HG03095 (cell line): ENCODE measurements at regions not wholly inside any gene's neighbourhood (a gene's known extent, or its start where the extent isn't known, plus 50 kb on each side); places are given as distances from the start of the nearest gene placed in this dataset.

ENCODE experiments used
- ATAC-seq: cut with Tn5 transposase; IDR thresholded peaks from one replicate; pipeline ENCODE4 v1.9.1; 2021; ENCODE audit warnings: moderate library complexity; ENCODE audit not compliant: unreplicated experiment

DNA sequence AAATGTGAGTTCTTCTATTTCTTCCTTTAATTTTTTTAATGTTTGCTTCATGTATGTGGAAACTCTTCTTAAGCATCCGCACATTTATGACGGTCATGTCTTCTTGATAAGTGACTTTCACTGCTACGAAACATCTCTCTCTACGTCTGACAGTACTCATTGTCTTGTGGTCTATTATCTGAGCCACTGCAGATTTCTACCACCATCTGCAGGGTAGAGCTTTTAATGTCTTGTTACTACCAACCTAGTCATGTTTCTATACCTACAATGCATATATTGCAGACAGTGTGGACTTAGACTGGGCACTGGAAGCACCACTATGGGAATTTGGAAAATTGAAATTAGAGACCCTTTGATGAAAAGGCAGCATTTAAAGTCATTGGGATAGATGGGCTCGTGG is 75.4 kb upstream of the ARHGEF7 start:
- ATAC-seq: no peak

DNA sequence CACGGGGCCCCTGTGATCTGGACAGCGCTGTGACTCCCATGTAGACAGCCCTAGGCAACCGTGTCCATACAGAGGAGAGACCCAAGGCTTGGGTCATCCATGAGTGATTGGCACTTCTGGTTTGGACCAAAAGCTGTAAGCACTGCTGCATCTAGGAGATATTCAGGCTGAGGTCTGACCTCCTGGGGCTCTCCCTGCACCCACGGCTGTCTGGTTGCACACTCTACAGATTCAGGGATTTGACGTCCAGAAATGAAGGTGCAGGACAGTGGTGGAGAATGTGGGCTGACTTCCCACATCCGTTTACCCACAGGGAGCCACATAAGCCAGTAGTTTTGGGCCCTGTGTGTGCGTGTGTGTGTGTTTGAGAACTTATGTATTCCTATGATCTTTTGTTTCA is 76.2 kb upstream of the ARHGEF7 start:
- ATAC-seq: no peak

DNA sequence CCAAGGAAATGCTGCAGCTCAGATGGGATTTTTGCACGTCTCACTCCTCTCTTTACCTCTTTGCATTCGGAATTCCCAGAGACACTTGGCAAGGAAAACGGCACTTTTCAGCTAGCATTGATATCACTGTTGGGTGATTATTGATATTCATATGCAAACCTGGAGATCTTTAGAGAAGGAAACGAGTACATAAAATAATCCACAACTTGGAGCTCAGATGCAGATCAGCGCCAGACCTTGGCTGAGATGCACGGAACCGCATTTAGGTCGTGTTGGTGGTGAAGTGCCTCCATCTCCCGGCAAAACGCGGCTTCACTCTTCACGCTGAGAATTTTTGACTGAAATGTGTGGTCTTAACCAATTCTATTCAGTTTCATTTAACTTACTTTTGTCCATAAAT is 77.2 kb upstream of the ARHGEF7 start:
- no peak for ATAC-seq

DNA sequence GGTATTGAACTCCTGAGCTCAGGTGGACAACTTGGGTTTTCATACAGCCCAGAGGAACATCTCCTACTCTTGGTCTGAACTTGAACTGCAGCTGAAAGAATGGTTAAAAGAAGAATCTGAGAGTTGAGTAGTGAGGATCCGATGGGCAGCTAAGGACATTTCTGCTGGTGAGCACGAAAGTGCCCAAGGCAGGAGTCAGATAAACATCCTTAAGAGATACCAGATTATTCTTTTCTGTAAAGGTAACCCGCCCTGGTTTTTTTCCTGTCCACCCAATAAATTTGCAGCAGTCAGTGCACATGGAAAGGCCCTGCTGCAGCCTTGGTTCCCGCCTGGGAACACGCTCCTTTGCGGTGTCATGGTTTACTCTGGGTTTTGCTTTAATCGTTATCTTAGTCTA is 78.4 kb upstream of the ARHGEF7 start:
- no peak for ATAC-seq

DNA sequence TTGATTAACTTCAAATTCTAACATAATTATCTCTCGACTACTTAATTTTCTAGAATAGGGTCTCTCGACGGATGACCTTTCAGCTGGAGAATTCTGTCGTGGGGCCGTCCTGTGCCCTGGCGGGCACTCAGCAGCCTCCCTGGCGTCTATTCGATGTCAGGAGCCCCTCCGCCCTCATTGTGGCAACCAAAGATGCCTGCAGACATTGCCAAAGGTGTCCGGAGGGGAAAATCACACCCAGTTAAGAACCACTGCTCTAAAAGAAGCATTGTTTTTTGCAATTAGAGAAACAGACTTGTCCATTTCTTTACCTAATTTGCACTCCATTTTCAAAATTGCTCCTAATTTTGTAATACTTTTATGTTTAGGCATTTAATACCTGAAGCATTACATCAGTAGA is 79.2 kb upstream of the ARHGEF7 start:
- no peak for ATAC-seq

DNA sequence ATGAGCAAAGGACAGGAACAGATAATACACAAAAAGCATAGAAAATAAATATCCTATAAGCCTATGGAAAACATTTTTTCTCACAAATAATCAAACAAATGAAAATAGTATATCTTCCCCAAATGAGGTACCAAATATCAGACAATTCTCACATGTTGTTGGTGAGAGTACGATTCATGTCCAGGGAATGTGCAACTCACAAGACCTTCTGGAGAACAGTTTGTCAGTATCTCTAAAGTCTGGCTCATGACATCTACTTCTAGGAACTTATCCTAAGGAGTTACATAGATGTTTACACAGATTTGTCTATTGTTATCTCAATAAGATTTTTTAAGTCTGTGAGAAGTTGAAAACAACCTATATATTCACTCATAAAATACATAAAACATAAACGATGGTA is 80.3 kb upstream of the ARHGEF7 start:
- no peak for ATAC-seq

DNA sequence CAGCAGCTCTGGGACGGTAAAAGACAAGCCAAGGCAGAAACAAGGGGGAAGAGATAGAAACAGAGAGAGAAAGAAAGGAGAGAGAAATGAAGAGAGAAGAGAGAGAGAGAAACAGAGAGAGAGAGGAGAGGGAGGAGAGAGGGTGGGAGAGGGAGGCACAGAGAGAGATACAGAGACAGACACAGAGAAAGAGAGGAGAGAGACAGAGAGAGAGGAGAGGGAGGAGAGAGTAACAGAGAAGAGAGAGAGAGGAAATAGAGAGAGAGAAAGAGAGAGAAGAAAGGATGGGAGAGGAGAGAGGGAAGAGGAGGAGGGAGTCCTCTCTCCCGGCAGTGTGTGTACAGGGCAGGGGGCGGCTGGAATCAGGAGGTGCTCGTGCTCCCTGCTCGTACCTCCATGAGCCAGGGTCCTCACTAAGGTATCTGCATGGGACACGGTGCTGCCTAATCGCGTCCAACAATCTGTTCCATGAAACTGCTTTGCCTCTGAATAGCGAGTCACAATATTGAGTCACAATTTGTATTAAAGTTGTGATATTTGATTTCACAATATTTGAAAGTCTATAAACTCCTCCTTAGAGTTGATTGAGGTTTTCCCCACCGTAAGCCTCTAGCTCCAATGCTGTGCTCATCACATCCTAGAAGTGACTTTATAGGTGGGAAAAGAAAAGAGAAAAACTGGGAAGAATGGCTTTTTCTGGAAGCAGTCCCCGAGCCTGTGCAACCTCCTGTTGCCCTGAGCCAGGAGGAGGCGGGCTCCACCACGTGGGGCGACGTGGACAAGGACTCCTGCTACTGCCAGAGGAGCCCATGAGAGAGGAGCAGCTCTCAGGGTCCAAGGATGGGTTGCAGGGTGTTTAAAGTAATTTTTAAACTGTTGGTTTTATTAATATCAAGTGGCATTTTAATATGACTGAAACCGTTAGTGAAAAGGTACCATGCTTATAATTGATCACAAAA is 81.7 kb upstream of the ARHGEF7 start:
- ATAC-seq: no peak

DNA sequence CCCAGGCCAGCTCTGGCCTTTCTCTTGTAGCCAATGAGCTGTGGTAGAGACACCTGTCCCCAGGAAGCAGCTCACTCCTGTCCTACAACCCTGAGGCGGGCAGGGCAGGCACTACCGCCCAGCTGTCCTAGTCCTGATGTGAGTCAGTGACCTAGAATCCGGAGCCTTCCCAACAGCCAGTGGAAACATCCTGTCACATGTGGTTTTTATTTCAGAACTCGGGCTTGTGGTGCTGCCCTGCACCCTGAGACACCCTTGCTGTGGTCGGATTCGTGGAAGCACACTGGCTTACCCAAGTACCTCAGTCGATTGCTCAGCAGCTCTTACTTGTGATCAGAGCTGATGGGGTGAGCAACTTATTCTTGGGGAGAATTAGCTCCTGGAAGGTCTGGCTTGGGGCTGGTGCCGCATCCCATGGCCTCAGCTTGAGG is 83.6 kb upstream of the ARHGEF7 start:
- no peak for ATAC-seq

DNA sequence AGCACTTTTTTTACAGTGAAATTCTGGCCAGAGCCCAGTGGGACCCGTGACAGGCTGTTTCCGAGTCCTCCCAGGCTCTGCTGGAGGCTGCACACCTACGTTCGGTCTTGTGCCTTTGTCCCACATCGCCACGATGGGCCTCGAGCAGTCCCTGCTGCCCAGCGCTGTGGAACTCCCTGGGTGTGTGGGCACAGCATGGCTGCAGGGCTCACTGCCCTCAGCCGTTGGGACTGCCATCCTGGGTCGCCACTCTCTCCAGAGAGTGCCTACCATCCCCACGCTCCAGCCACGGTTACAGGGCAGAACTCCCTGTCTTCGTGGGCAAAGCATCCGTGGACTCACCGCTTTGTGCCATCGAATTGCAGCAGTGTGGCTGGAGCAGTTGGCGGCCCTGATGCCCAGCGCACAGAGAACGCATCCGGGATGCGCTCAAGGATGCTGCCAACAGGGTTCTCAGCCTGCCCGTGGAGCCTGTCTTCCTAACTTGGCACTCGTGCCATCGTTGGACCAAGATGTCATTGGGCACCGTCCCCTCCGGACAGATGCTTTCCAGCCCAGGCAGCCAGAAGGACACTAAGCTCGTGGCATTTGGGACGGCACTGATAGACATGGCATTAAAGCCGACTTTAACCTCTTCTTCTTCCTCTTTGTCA is 85.0 kb upstream of the ARHGEF7 start:
- ATAC-seq: no peak

DNA sequence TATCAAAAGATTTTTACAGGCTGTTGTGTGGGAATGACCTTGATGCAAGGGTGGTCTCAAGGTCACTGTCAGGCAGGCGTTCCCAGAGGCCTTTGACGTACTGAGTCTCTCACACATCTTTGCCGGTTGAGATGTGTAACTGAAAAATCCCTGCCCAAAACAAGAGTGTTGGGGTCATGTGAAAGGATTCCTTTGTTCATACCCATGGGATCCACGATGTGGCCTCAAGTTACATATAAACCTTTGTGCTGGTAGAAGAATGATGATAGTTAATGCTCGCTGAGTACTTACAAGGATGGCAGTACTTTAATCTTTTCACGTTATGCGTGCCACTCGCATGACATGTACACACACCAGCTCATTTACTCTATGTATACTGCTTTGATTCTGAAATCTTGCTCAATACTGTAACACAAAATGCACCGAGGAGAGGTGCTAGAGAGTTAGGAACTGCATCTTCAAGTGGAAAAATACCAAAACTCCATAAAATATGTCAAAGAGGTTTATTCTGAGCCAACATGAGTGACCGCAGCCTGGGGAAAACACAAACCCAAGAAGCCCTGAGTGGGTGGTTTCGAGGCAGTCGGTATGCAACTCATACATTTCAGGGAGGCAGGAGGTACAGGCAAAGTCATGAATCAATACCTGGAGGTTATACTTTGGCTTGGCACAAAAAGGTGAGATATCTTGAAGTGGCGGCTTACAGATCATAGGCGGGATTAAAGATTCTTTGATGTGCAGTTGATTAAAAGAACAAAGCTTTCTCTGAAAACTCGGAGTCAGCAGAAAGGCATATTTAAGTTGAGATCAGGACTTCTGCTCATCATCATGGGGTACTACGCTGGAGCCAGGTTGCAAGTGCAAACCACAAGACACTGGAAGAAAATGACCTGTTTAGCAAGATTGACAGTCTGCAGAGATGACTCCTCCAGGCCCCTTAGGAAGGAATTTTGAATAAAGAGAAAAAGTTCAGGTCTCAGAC is 87.4 kb upstream of the ARHGEF7 start:
- no peak for ATAC-seq

DNA sequence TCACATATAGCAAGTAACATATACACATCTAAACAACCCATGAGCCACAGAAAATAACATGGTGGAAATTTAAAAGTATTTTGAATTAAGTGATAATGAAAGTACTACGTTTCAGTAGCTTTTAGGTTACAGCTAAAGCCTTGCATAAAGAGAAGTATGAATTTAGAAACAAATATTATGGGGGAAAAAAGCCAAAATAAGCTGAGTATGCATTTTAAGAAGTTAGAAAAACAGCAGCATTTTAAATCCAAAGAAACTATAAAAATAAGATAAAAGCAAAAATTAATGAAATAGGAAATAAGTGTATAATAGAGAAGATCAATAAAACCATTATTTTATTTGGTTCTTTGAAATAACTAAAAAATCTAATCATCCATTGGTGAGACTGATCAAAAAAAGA is 89.8 kb upstream of the ARHGEF7 start:
- no peak for ATAC-seq

DNA sequence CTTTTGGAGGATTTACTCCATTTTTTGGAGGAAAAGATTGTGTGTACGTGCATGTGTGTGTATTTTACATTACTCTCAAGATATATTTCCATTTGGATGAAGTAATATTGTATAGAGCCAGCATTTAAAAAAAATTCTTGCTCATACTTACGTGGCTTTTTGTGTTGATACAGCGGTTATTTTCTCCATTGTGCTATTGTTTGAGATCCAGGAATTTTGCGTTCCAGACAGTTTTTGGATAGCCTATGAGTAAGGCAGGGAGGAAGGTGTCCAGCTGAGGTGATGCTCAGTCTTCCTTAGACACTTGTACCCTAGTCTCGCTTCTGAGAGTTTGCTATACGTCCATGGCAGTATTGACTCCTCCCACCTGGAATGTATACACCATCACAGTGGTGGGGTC is 92.2 kb upstream of the ARHGEF7 start:
- ATAC-seq: no peak

DNA sequence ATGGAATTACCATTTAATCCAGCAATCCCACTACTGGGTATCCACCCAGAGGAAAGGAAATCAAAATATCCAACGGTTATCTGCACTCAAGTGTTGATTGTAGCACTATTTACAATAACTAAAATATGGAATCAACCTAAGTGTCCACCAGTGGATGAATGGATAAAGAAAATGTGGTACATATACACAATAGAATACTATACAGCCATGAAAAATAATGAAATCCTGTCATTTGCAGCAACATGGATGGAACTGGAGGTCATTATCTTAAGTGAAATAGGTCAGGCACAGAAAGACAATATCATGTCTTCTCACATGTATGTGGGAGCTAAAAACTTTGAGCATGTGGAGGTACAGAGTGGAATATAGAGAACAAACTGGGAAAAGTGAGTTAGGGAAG is 92.9 kb upstream of the ARHGEF7 start:
- no peak for ATAC-seq

DNA sequence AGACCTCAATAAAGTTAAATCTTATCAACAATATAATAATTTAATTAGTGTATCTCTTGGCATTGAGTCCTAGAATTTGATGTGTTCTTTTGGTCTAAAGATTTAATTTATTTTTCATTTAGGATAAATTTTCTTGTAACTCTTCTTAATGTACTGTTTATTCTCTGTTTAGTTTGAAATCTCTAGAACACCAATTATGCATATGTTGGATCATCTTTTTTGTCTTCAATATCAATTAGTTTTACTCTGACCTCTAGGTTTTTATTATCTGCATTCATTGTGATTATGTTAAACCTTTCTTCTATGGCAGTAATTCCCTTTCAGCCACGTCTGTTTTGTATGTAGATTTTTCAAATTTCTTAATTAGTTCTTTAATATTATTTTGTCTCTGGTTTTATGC is 93.8 kb upstream of the ARHGEF7 start:
- ATAC-seq: no peak

DNA sequence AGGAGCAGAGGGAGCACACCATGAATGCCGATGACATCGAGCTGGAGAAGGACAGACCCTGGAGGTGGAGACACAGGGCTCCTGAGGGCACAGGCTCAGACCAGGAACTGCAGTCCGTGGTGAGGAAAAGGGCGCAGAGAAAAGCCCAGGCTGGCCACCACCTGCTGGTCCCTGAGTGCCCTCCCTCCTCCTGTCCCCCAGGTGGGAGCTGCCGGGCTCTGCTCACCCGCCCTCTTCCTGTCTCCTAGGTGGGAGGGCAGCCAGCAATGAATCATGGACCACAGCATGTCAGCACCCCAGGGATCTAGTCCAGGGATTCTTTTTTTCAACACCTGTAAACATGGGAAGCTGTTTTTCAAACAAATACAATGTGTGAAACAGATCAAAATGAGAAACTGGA is 94.6 kb upstream of the ARHGEF7 start:
- no peak for ATAC-seq

DNA sequence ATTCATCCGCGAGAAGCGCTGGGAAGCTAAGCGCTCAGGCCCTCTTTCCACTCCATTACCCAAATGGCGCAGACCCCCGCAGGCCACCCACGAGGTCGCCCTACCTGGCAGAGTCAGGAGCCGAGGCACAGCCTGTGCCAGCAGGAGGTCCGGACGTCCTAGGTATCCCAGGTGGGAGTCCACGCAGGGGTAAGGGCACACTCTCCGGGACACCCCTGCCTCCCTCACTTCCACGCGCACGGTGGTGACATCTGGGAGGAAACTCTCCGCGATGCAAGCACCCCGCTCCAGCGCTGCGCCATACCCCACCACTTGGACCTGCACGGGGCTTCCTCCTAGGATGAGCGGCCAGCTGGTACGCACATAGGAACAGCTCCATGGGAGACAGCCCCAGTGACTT is 95.1 kb upstream of the ARHGEF7 start:
- ATAC-seq: no peak

DNA sequence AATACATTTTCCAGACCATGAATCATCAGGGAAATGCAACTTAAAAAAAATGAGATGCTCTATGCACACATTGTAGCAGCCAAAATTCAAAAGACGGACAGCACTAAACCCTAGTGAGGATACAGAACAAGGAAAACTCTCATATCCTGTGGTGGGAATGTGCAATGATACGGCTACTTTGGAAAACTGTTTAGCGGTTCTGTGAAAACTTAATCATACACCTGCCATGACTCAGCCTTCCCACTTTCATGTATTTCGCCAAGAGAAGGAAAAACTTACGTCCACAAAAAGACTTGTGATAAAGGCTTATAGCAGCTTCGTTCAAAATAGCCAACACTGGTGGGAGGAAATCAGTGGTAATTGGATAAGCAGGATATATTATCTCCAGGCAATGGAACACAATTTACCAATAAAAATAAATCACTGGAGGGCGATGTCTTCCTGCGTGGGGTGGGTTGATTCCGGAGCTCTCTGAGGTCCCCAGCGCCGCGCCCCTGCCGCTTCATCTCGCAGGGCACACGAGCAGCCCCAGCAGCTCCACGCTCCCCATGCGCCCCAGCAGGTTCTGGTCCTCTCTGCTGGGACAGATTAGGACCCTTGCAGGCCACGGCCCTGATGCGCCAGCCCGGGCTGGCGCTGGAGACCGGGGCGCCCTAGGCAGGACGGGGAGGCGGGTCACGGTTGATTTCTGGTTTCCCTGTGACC is 97.2 kb upstream of the ARHGEF7 start:
- ATAC-seq: no peak

DNA sequence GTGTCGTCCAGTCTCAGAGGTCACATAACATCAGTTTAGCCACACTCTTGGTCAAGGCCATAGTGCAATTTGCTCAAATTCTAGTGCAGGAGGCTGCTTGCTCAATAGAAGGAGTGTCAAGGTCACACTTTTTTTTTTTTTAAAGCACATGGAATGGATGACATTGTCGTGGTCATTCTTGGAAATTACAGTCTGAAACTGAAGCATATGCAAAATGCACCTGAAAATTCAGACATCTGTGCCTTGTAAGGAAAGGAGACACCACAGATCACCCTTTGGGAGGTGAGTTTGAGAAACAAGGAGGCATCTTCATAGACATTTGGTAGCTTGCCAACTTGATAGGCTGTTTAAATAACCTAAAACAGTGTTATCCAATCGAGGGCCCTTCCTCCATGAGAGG is 98.3 kb upstream of the ANKRD10 start:
- no peak for ATAC-seq

DNA sequence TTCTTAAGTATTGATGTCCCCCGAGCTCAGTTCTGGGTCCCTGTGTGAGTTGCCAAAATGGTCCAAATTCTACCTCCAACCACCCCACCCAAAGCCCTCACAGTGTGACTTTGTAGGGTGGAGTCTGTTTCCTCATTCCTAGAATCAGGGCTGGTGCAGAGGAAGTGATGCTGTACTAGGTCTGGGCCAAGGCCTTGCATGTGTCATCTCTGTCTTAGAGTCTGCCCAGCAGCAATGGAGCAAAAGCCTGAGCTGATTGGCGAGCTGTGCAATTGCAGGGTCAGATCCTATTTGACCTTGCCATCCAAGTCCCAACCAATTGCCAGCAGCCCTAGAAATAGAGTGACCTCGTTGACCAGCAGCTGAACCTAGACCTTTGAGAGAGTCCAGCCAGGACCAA is 97.0 kb upstream of the ANKRD10 start:
- ATAC-seq: no peak

DNA sequence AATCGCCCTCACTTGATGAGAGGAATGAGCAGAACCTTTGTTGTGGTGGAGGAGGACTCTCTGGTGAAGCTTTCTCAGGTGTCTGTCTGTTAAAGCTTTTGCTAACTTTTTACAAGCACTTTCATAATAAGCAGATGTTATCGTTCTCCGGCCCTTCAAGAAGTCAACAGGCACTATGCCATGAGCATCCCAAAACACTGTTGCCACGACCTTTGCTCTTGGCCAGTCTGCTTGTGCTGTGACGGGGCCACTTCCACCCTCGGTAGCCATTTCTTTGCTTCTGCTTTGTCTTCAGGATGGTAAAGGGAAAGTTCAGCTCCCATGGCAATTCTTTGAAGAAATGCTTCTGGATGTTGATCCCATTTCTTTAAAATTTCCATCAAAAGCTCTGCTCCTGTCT is 93.5 kb upstream of the ANKRD10 start:
- no peak for ATAC-seq

DNA sequence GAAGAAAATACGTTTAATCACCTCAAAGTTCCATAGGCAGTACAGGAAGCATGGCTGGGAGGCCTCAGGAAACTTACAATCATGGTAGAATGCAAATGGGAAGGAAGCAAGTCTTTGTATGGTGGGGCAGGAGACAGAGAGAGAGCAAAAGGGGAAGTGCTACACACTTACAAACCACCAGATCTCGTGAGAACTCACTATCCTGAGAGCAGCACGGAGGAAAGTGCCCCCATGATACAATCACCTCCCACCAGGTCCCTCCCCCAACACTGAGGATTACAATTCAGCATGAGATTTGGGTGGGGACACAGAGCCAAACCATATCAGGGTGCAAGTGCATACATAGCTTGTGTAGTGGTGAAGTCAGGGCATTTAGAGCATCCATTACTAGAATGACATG is 92.3 kb upstream of the ANKRD10 start:
- no peak for ATAC-seq
